ENCODE measurements at regions not wholly inside any gene's neighbourhood (a gene's known extent, or its start where the extent isn't known, plus 50 kb on each side); places are given as distances from the start of the nearest gene placed in this dataset.

- TF ChIP-seq CTCF (conservative IDR thresholded peaks at IDR 0.05; ENCODE audit: low read length), result no peak
- no peak for TF ChIP-seq EZH2phosphoT487 (IDR thresholded peaks at IDR 0.05; ENCODE audit: borderline replicate concordance)
Observed at GRCh38 chr5:74174366-74174765, 466.2 kb downstream of the ENC1 start.

Data from Loucy (cell line).